ENCODE measurements at regions not wholly inside any gene's neighbourhood (a gene's known extent, or its start where the extent isn't known, plus 50 kb on each side); places are given as distances from the start of the nearest gene placed in this dataset.

DNA sequence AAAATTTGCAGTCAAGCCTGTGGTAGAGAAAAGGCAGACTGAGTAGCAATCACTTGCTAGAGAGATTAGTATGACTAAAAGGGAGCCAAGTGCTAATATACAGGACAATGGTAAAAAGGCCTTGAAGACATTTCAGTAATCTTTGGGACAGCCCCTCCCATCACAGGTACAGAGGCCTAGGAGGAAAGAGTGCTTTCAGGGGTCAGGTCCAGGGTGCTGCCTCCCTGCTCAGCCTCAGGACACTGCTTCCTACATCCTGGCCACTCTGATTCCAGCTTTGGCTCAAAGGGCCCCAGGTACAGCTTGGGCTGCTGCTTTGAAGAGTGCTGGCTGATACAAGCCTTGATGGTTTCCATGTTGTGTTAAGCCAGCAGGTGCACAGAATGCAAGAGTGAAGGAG lies 543.5 kb downstream of the MMUT start:
- no peak for TF ChIP-seq CTCF (IDR thresholded peaks at IDR 0.05; ENCODE audit: insufficient read depth, low read length)
- TF ChIP-seq REST (IDR thresholded peaks at IDR 0.05; ENCODE audit: insufficient replicate concordance, low read depth) = no peak
- TF ChIP-seq POLR2AphosphoS5 (IDR thresholded peaks at IDR 0.05; ENCODE audit: low read depth) = no peak
- no peak for TF ChIP-seq GABPA (IDR thresholded peaks at IDR 0.05; ENCODE audit: low read depth)
- TF ChIP-seq SPI1 (IDR thresholded peaks at IDR 0.05; ENCODE audit: borderline replicate concordance, low read depth) = no peak
- DNase-seq (ENCODE audit: low read depth in 1 of 2, low spot score in 1 of 2) = no peak
- Histone ChIP-seq H3K4me3 (replicated peaks; ENCODE audit: insufficient read depth, low read length) (no peak overlapping the region), H3K27ac (replicated peaks) (no peak overlapping the region), H3K27me3 (ENCODE audit: insufficient read depth, poor library complexity, severe bottlenecking) (no peaks in the 10 kb centered on the region)

GRCh38 chr6:48917233-48917632 lies 545.8 kb downstream of the MMUT start:
- Histone ChIP-seq H3K27ac (replicated peaks) (no peak overlapping the region), H3K27me3 (ENCODE audit: insufficient read depth, poor library complexity, severe bottlenecking) (no peaks in the 10 kb centered on the region)
- DNase-seq (ENCODE audit: low read depth in 1 of 2, low spot score in 1 of 2) = no peak

GRCh38 chr6:48916607-48917006 lies 546.4 kb downstream of the MMUT start:
- DNase-seq (ENCODE audit: low read depth in 1 of 2, low spot score in 1 of 2) = no peak
- TF ChIP-seq POLR2AphosphoS5 (IDR thresholded peaks at IDR 0.05; ENCODE audit: low read depth) = no peak
- no peak for TF ChIP-seq SPI1 (IDR thresholded peaks at IDR 0.05; ENCODE audit: borderline replicate concordance, low read depth)
- TF ChIP-seq CTCF (IDR thresholded peaks at IDR 0.05; ENCODE audit: insufficient read depth, low read length) = no peak
- no peak for TF ChIP-seq GABPA (IDR thresholded peaks at IDR 0.05; ENCODE audit: low read depth)
- no peak for TF ChIP-seq REST (IDR thresholded peaks at IDR 0.05; ENCODE audit: insufficient replicate concordance, low read depth)
- Histone ChIP-seq H3K4me3 (replicated peaks; ENCODE audit: insufficient read depth, low read length) (no peak overlapping the region), H3K27me3 (ENCODE audit: insufficient read depth, poor library complexity, severe bottlenecking) (no peaks in the 10 kb centered on the region), H3K27ac (replicated peaks) (no peak overlapping the region)

More at GRCh38 chr6:48917233-48917632, 545.8 kb downstream of the MMUT start:
- H3K4me3 ChIP-seq (replicated peaks; ENCODE audit: insufficient read depth, low read length) = no peak overlapping the region
- no peak for TF ChIP-seq SPI1 (IDR thresholded peaks at IDR 0.05; ENCODE audit: borderline replicate concordance, low read depth)
- no peak for TF ChIP-seq POLR2AphosphoS5 (IDR thresholded peaks at IDR 0.05; ENCODE audit: low read depth)
- no peak for TF ChIP-seq CTCF (IDR thresholded peaks at IDR 0.05; ENCODE audit: insufficient read depth, low read length)
- TF ChIP-seq REST (IDR thresholded peaks at IDR 0.05; ENCODE audit: insufficient replicate concordance, low read depth) = no peak
- TF ChIP-seq GABPA (IDR thresholded peaks at IDR 0.05; ENCODE audit: low read depth) = no peak
